H1 (cell line): ENCODE measurements at regions not wholly inside any gene's neighbourhood (a gene's known extent, or its start where the extent isn't known, plus 50 kb on each side); places are given as distances from the start of the nearest gene placed in this dataset.

Source experiments
- CTCF ChIA-PET: fragments of 300-600 bp; sonication (Branson Sonifier 250); formaldehyde crosslinking; loops from one replicate; lab custom pipeline; 2021; ENCODE audit not compliant: partially characterized antibody; lab: Charles Lee
- POLR2A ChIA-PET: fragments of 300-600 bp; sonication (Branson Sonifier 250); formaldehyde crosslinking; loops from one replicate; lab custom pipeline; 2021; ENCODE audit warnings: inconsistent platforms; ENCODE audit not compliant: partially characterized antibody; lab: Charles Lee
- DNase-seq, 2 experiments: peaks; one replicate each; pipeline versions ENCODE4 v3.0.0 to v3.0.0-alpha.2; 2010 to 2022; ENCODE audit warnings: low spot score in 2 of 2, low read depth in 1 of 2, mixed read lengths in 1 of 2
- FAIRE-seq: peaks from 2 replicates; lab custom pipeline; 2011; peaks lifted over from hg19 to GRCh38; lab: Jason Lieb, UNC
- H2AFZ ChIP-seq: 2 replicates; pipeline ENCODE4 v1.8.1; 2012; ENCODE audit warnings: low read length, inconsistent platforms
- H2AK5ac ChIP-seq: 2 replicates; pipeline ENCODE4 v1.6.1; 2013; ENCODE audit warnings: low read depth, low read length
- H2BK120ac ChIP-seq: replicated peaks from 2 replicates; pipeline ENCODE3; 2013; ENCODE audit warnings: low read depth, low read length, inconsistent platforms
- H2BK12ac ChIP-seq: 2 replicates; pipeline ENCODE4 v1.6.1; 2013; ENCODE audit warnings: low read depth, low read length
- H2BK15ac ChIP-seq: 2 replicates; pipeline ENCODE4 v1.6.1; 2013; ENCODE audit warnings: low read length
- H2BK20ac ChIP-seq: 2 replicates; pipeline ENCODE4 v1.6.1; 2013; ENCODE audit warnings: low read length
- H2BK5ac ChIP-seq: 2 replicates; pipeline ENCODE4 v1.6.1; 2013; ENCODE audit warnings: low read depth, low read length
- H3K14ac ChIP-seq: 2 replicates; pipeline ENCODE4 v1.6.1; 2013; ENCODE audit warnings: inconsistent platforms; ENCODE audit not compliant: insufficient read length
- H3K18ac ChIP-seq: 2 replicates; pipeline ENCODE4 v1.6.1; 2013; ENCODE audit warnings: low read length; ENCODE audit errors: extremely low read depth
- H3K23ac ChIP-seq: 2 replicates; pipeline ENCODE4 v1.6.1; 2013; ENCODE audit warnings: inconsistent platforms; ENCODE audit not compliant: insufficient read length
- H3K23me2 ChIP-seq: 2 replicates; pipeline ENCODE4 v1.6.1; 2013; ENCODE audit warnings: low read depth, low read length
- H3K27ac ChIP-seq: 2 replicates; pipeline ENCODE4 v1.6.1; 2011; ENCODE audit warnings: low read depth, low read length, inconsistent platforms
- H3K27me3 ChIP-seq, 4 experiments: replicated peaks in 1 of 4; 1 replicate in 1 of 4; 2 replicates in 3 of 4; pipeline versions ENCODE4 v1.6.1 to v1.8.1; 2011 to 2013; ENCODE audit warnings: low read length in 3 of 4, mild to moderate bottlenecking in 3 of 4, inconsistent platforms in 2 of 4, mixed read lengths in 2 of 4, moderate library complexity in 1 of 4; ENCODE audit not compliant: control insufficient read depth in 3 of 4, insufficient read depth in 3 of 4; ENCODE audit errors: extremely low read depth in 1 of 4
- H3K36me3 ChIP-seq, 4 experiments: 2 replicates each; pipeline versions ENCODE4 v1.6.1 to v1.8.1; 2011 to 2013; ENCODE audit warnings: mild to moderate bottlenecking in 4 of 4, low read length in 3 of 4, moderate library complexity in 2 of 4, control low read depth in 1 of 4, inconsistent platforms in 1 of 4; ENCODE audit not compliant: insufficient read depth in 4 of 4, control insufficient read depth in 2 of 4
- H3K4ac ChIP-seq: replicated peaks from 2 replicates; pipeline ENCODE3; 2013; ENCODE audit warnings: low read length, low read depth, mixed read lengths, inconsistent platforms; ENCODE audit not compliant: insufficient read length
- H3K4me1 ChIP-seq, 4 experiments: replicated peaks in 1 of 4; 1 replicate in 1 of 4; 2 replicates in 3 of 4; pipeline versions ENCODE4 v1.6.1 to v1.8.1; 2011 to 2013; ENCODE audit warnings: low read length in 3 of 4, inconsistent platforms in 2 of 4, mixed read lengths in 1 of 4; ENCODE audit not compliant: insufficient read depth in 4 of 4, control insufficient read depth in 3 of 4
- H3K4me2 ChIP-seq, 2 experiments: 2 replicates each; pipeline versions ENCODE4 v1.6.1 to v1.8.1; 2011 to 2013; ENCODE audit warnings: low read depth in 2 of 2, low read length in 2 of 2, control low read depth in 1 of 2, inconsistent platforms in 1 of 2, mild to moderate bottlenecking in 1 of 2; ENCODE audit not compliant: insufficient read depth in 1 of 2
- H3K4me3 ChIP-seq, 4 experiments: fragments of 200-600, 300-600 bp in 1 of 4; sonication (generic), shearing (Covaris generic), sonication (Bioruptor Twin) in 1 of 4; 2 replicates each; pipeline versions ENCODE4 v1.5.1 to v1.8.1; 2011 to 2016; ENCODE audit warnings: low read length in 4 of 4, low read depth in 3 of 4, control low read depth in 2 of 4, inconsistent platforms in 2 of 4, mild to moderate bottlenecking in 2 of 4, mixed read lengths in 1 of 4, moderate library complexity in 1 of 4; ENCODE audit not compliant: insufficient read depth in 2 of 4; ENCODE audit errors: extremely low read depth in 1 of 4
- H3K56ac ChIP-seq: replicated peaks from 2 replicates; pipeline ENCODE3; 2013; ENCODE audit warnings: low read depth, mild to moderate bottlenecking, mixed read lengths, low read length, inconsistent platforms; ENCODE audit not compliant: insufficient read length
- H3K79me1 ChIP-seq: 2 replicates; pipeline ENCODE4 v1.6.1; 2013; ENCODE audit warnings: low read depth, low read length, control low read depth
- H3K79me2 ChIP-seq, 2 experiments: 2 replicates each; pipeline versions ENCODE4 v1.6.1 to v1.8.1; 2012 to 2013; ENCODE audit warnings: low read length in 2 of 2, mild to moderate bottlenecking in 2 of 2, inconsistent platforms in 1 of 2; ENCODE audit not compliant: insufficient read depth in 2 of 2, control insufficient read depth in 1 of 2
- H3K9ac ChIP-seq, 4 experiments: replicated peaks in 1 of 4; 1 replicate in 1 of 4; 2 replicates in 3 of 4; pipeline versions ENCODE4 v1.6.1 to v1.8.1; 2011 to 2013; ENCODE audit warnings: low read depth in 3 of 4, low read length in 3 of 4, control low read depth in 2 of 4, mild to moderate bottlenecking in 2 of 4, moderate library complexity in 2 of 4, inconsistent platforms in 1 of 4; ENCODE audit errors: extremely low read depth in 1 of 4
- H3K9me3 ChIP-seq, 2 experiments: 2 replicates each; pipeline versions ENCODE4 v1.6.1 to v1.8.1; 2012 to 2013; ENCODE audit warnings: mild to moderate bottlenecking in 2 of 2, moderate library complexity in 2 of 2, control low read depth in 1 of 2, inconsistent platforms in 1 of 2, low read depth in 1 of 2, low read length in 1 of 2, mixed read lengths in 1 of 2; ENCODE audit not compliant: insufficient read depth in 2 of 2
- H4K20me1 ChIP-seq, 2 experiments: replicated peaks in 1 of 2; 2 replicates each; pipeline versions ENCODE3 to v1.8.1; 2011 to 2013; ENCODE audit warnings: inconsistent platforms in 2 of 2, low read length in 2 of 2, mild to moderate bottlenecking in 1 of 2; ENCODE audit not compliant: insufficient read depth in 2 of 2, control insufficient read depth in 1 of 2
- H4K5ac ChIP-seq: 2 replicates; pipeline ENCODE4 v1.6.1; 2013; ENCODE audit warnings: low read length, low read depth, mixed read lengths, inconsistent platforms; ENCODE audit not compliant: insufficient read length
- H4K8ac ChIP-seq: 2 replicates; pipeline ENCODE4 v1.8.0; 2013; ENCODE audit warnings: mild to moderate bottlenecking, moderate library complexity, low read length, inconsistent platforms; ENCODE audit not compliant: insufficient read depth; ENCODE audit errors: extremely low read depth
- H4K91ac ChIP-seq: replicated peaks from 2 replicates; pipeline ENCODE3; 2013; ENCODE audit warnings: low read length, mixed read lengths, inconsistent platforms; ENCODE audit not compliant: insufficient read length
- KDM5A ChIP-seq: fragments of 200-600 bp; IDR thresholded peaks from 2 replicates; pipeline ENCODE4 v1.7.1; 2012; ENCODE audit warnings: mild to moderate bottlenecking, low read length, inconsistent platforms, mixed read lengths
- RAD21 ChIP-seq, 2 experiments: IDR thresholded peaks in 1 of 2; conservative IDR thresholded peaks in 1 of 2; 2 replicates each; pipeline ENCODE4 v1.6.1; 2011; ENCODE audit warnings: low read depth in 2 of 2, low read length in 2 of 2, improper control_type of control experiment in 1 of 2, inconsistent platforms in 1 of 2, mild to moderate bottlenecking in 1 of 2, moderate library complexity in 1 of 2
- TF ChIP-seq, protein P1 (sequence below), 3 experiments: IDR thresholded peaks; 1 replicate in 2 of 3; 2 replicates in 1 of 3; pipeline versions ENCODE4 v1.5.1 to v1.6.1; 2011; ENCODE audit warnings: low read length in 3 of 3, mild to moderate bottlenecking in 3 of 3, inconsistent platforms in 2 of 3, low read depth in 1 of 3, moderate library complexity in 1 of 3; ENCODE audit not compliant: insufficient read depth in 1 of 3; ENCODE audit errors: control extremely low read depth in 1 of 3

DNA sequence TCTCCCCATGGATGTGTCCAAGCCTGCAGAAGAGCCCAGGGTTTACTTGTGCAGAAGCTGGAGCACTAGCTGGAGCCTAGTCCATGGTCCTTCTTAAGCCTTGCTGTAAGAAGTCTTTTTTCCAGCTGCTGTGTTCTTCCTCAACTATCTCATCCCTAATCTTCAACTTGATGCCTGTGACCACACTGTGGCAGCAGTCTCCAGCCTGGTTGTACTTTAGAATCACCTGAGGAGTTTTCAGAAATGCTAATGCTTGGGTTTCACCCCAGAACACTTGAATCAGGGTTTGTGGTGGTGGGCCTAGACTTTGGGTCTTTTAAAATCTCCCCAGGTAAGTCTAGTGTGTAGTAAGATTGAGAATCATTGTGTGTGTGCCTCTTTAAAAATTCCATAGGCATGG is 173.6 kb downstream of the ADCYAP1 start:
- Histone ChIP-seq H3K14ac (no peak overlapping the region), H2BK20ac (no peak overlapping the region), H2AFZ (no peak overlapping the region), H4K20me1 (no peaks in the 10 kb centered on the region), H3K4me1 (no peaks in the 10 kb centered on the region), H4K91ac (no peak overlapping the region), H3K4me2 (no peak overlapping the region), H3K4me3 (no peak overlapping the region), H3K27me3 (no peaks in the 10 kb centered on the region), H3K9me3 (no peaks in the 10 kb centered on the region), H2AK5ac (no peak overlapping the region), H2BK12ac (no peak overlapping the region; the same call in 1 of the 2 replicates), H3K79me2 (no peaks in the 10 kb centered on the region), H3K18ac (no peak overlapping the region), H4K8ac (no peak overlapping the region)
- POLR2A ChIA-PET, result no interaction called here
- CTCF ChIA-PET, result interaction anchor here (1.1 kb wide), 1 partner anchor 15 kb away, joined by 3 read pairs; no protein-coding TSS in a partner anchor
- DNase-seq, result no peak
- TF ChIP-seq, protein P1, sequence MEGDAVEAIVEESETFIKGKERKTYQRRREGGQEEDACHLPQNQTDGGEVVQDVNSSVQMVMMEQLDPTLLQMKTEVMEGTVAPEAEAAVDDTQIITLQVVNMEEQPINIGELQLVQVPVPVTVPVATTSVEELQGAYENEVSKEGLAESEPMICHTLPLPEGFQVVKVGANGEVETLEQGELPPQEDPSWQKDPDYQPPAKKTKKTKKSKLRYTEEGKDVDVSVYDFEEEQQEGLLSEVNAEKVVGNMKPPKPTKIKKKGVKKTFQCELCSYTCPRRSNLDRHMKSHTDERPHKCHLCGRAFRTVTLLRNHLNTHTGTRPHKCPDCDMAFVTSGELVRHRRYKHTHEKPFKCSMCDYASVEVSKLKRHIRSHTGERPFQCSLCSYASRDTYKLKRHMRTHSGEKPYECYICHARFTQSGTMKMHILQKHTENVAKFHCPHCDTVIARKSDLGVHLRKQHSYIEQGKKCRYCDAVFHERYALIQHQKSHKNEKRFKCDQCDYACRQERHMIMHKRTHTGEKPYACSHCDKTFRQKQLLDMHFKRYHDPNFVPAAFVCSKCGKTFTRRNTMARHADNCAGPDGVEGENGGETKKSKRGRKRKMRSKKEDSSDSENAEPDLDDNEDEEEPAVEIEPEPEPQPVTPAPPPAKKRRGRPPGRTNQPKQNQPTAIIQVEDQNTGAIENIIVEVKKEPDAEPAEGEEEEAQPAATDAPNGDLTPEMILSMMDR (IDR thresholded peaks at IDR 0.05; ENCODE audit: control extremely low read depth in 1 of 3, insufficient read depth in 1 of 3, low read depth in 1 of 3, low read length in 3 of 3), result peak in 2 of 3 experiments; percentile 12 to 23; a peak in 2 of 4 replicates
- TF ChIP-seq KDM5A, result no peak
- peak; percentile 45 to 64 for TF ChIP-seq RAD21 (IDR thresholded peaks at IDR 0.05 in 1 of 2, conservative IDR thresholded peaks at IDR 0.05 in 1 of 2; ENCODE audit: low read depth in 2 of 2, low read length in 2 of 2)
- TF ChIP-seq, all 59 proteins: peak for 2
- no peaks in the 10 kb centered on the region for H3K23me2 ChIP-seq
- H3K4ac ChIP-seq, result no peak overlapping the region
- no peak overlapping the region for H3K56ac ChIP-seq
- no peaks in the 10 kb centered on the region for H3K36me3 ChIP-seq
- H3K27ac ChIP-seq, result no peak overlapping the region
- no peak overlapping the region for H3K9ac ChIP-seq
- H2BK5ac ChIP-seq, result no peak overlapping the region
- H4K5ac ChIP-seq, result no peak overlapping the region
- H3K23ac ChIP-seq, result no peak overlapping the region
- no peak overlapping the region for H2BK15ac ChIP-seq
- H3K79me1 ChIP-seq, result no peaks in the 10 kb centered on the region
- FAIRE-seq, result no peak
- H2BK120ac ChIP-seq, result no peak overlapping the region
